ENCODE measurements at regions not wholly inside any gene's neighbourhood (a gene's known extent, or its start where the extent isn't known, plus 50 kb on each side); places are given as distances from the start of the nearest gene placed in this dataset.

DNA sequence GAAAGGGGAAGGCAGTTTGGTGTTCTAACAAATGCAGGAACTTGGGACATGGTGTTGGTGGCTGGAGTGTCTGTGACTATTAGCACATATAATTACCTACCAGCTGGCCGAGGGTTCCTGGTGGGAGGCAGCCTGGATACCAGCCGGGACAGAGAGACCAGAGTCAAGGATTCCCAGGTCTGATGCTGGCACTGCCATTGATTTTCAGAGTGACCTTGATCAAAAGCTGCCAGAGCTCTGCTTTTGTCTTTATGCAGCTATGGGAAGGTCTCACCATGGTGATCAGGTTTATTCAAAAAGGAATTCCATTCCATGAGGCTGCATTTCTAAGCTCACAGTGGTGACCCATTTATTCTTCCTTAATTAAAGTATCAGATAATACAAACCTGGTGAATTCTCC lies 101.0 kb upstream of the PWP1 start:
- TF ChIP-seq EP300 (IDR thresholded peaks at IDR 0.05; ENCODE audit: borderline replicate concordance) (no peak), CREB1 (IDR thresholded peaks at IDR 0.05; ENCODE audit: low read depth) (no peak), RAD21 (IDR thresholded peaks at IDR 0.05; ENCODE audit: low read depth) (no peak), MAX (IDR thresholded peaks at IDR 0.05) (no peak), FOXM1 (IDR thresholded peaks at IDR 0.05; ENCODE audit: borderline replicate concordance, low read depth) (no peak), CEBPB (IDR thresholded peaks at IDR 0.05) (no peak), EGR1 (IDR thresholded peaks at IDR 0.05) (no peak), TAF1 (IDR thresholded peaks at IDR 0.05; ENCODE audit: low read depth) (no peak), YY1 (IDR thresholded peaks at IDR 0.05; ENCODE audit: low read depth) (no peak), NFIC (IDR thresholded peaks at IDR 0.05) (no peak), TCF12 (IDR thresholded peaks at IDR 0.05; ENCODE audit: low read depth) (no peak)
- TF ChIP-seq, protein P1, sequence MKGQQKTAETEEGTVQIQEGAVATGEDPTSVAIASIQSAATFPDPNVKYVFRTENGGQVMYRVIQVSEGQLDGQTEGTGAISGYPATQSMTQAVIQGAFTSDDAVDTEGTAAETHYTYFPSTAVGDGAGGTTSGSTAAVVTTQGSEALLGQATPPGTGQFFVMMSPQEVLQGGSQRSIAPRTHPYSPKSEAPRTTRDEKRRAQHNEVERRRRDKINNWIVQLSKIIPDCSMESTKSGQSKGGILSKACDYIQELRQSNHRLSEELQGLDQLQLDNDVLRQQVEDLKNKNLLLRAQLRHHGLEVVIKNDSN (IDR thresholded peaks at IDR 0.05): no peak
- TF ChIP-seq, protein P2, sequence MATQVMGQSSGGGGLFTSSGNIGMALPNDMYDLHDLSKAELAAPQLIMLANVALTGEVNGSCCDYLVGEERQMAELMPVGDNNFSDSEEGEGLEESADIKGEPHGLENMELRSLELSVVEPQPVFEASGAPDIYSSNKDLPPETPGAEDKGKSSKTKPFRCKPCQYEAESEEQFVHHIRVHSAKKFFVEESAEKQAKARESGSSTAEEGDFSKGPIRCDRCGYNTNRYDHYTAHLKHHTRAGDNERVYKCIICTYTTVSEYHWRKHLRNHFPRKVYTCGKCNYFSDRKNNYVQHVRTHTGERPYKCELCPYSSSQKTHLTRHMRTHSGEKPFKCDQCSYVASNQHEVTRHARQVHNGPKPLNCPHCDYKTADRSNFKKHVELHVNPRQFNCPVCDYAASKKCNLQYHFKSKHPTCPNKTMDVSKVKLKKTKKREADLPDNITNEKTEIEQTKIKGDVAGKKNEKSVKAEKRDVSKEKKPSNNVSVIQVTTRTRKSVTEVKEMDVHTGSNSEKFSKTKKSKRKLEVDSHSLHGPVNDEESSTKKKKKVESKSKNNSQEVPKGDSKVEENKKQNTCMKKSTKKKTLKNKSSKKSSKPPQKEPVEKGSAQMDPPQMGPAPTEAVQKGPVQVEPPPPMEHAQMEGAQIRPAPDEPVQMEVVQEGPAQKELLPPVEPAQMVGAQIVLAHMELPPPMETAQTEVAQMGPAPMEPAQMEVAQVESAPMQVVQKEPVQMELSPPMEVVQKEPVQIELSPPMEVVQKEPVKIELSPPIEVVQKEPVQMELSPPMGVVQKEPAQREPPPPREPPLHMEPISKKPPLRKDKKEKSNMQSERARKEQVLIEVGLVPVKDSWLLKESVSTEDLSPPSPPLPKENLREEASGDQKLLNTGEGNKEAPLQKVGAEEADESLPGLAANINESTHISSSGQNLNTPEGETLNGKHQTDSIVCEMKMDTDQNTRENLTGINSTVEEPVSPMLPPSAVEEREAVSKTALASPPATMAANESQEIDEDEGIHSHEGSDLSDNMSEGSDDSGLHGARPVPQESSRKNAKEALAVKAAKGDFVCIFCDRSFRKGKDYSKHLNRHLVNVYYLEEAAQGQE (IDR thresholded peaks at IDR 0.05; ENCODE audit: low read depth): no peak

Measured in Ishikawa (cell line).